NCI-H1417 treated with DMSO at 0.1 percent for 48 hours (cell line): ENCODE measurements at regions not wholly inside any gene's neighbourhood (a gene's known extent, or its start where the extent isn't known, plus 50 kb on each side); places are given as distances from the start of the nearest gene placed in this dataset.

Source experiments
- DNase-seq: peaks from one replicate; lab custom pipeline; 2025; lab: John Stamatoyannopoulos, UW

- DNase-seq, result no peak
These were observed 469.5 kb downstream of the VRK1 start for GRCh38 chr14:97266653-97267052.

GRCh38 chr14:97267509-97267908, 470.3 kb downstream of the VRK1 start:
- DNase-seq, result no peak

- DNase-seq, result no peak
These were observed 470.9 kb downstream of the VRK1 start for GRCh38 chr14:97268097-97268496.

GRCh38 chr14:97270308-97270707, 473.1 kb downstream of the VRK1 start:
- DNase-seq, result no peak

- DNase-seq, result no peak
These were observed 474.3 kb downstream of the VRK1 start for GRCh38 chr14:97271451-97271960.

- DNase-seq, result no peak
These were observed 476.4 kb downstream of the VRK1 start for GRCh38 chr14:97273540-97273939.

- DNase-seq, result no peak
These were observed 477.4 kb downstream of the VRK1 start for GRCh38 chr14:97274626-97275025.

- DNase-seq, result no peak
These were observed 478.1 kb downstream of the VRK1 start for GRCh38 chr14:97275276-97275675.

- no peak for DNase-seq
These were observed 479.4 kb downstream of the VRK1 start for GRCh38 chr14:97276573-97276972.

GRCh38 chr14:97277711-97278110, 480.5 kb downstream of the VRK1 start:
- no peak for DNase-seq

GRCh38 chr14:97280526-97280925, 483.3 kb downstream of the VRK1 start:
- no peak for DNase-seq

GRCh38 chr14:97281741-97282140, 484.6 kb downstream of the VRK1 start:
- no peak for DNase-seq

GRCh38 chr14:97282210-97283004, 485.2 kb downstream of the VRK1 start:
- DNase-seq, result no peak

- no peak for DNase-seq
These were observed 485.8 kb downstream of the VRK1 start for GRCh38 chr14:97283005-97283403.

- no peak for DNase-seq
These were observed 486.2 kb downstream of the VRK1 start for GRCh38 chr14:97283426-97283825.

GRCh38 chr14:97283841-97284240, 486.7 kb downstream of the VRK1 start:
- no peak for DNase-seq

GRCh38 chr14:97287956-97288355, 490.8 kb downstream of the VRK1 start:
- DNase-seq, result no peak

- no peak for DNase-seq
These were observed 492.9 kb downstream of the VRK1 start for GRCh38 chr14:97290065-97290464.

- DNase-seq, result no peak
These were observed 493.8 kb downstream of the VRK1 start for GRCh38 chr14:97290977-97291376.

- no peak for DNase-seq
These were observed 496.5 kb downstream of the VRK1 start for GRCh38 chr14:97293659-97294058.

- no peak for DNase-seq
These were observed 498.0 kb downstream of the VRK1 start for GRCh38 chr14:97295108-97295710.

GRCh38 chr14:97296176-97296575, 499.0 kb downstream of the VRK1 start:
- DNase-seq, result no peak

- no peak for DNase-seq
These were observed 499.9 kb downstream of the VRK1 start for GRCh38 chr14:97297100-97297499.

GRCh38 chr14:97298331-97298730, 501.1 kb downstream of the VRK1 start:
- DNase-seq, result no peak
